B cell (primary cell): ENCODE measurements at regions not wholly inside any gene's neighbourhood (a gene's known extent, or its start where the extent isn't known, plus 50 kb on each side); places are given as distances from the start of the nearest gene placed in this dataset.

Source experiments
- ATAC-seq: fragments of 200-7000 bp; cut with Tn5 transposase; one replicate; pipeline ENCODE4 v1.10.0; 2021; ENCODE audit warnings: low read depth, mild to moderate bottlenecking, moderate number of reproducible peaks, moderate library complexity
- CTCF ChIA-PET: fragments of 350-600 bp; sonication (Branson Sonifier 250); formaldehyde crosslinking; loops from one replicate; lab custom pipeline; 2021; ENCODE audit warnings: antibody characterized with exemption, inconsistent platforms; lab: Charles Lee
- POLR2A ChIA-PET: fragments of 350-600 bp; sonication (Branson Sonifier 250); formaldehyde crosslinking; loops from one replicate; lab custom pipeline; 2021; ENCODE audit warnings: antibody characterized with exemption; lab: Charles Lee
- DNase-seq: peaks from one replicate; pipeline ENCODE4 v3.0.0; 2013
- H2AFZ ChIP-seq: 2 replicates; pipeline ENCODE4 v1.6.1; 2012; ENCODE audit warnings: mild to moderate bottlenecking, low read depth, low read length; ENCODE audit not compliant: insufficient read depth, poor library complexity, severe bottlenecking
- H3K27ac ChIP-seq, 2 donors: 1 replicate in 1 of 2; 2 replicates in 1 of 2; pipeline ENCODE4 v1.5.1; 2012 to 2013; ENCODE audit warnings: low read length in 2 of 2, mild to moderate bottlenecking in 2 of 2, moderate library complexity in 1 of 2
- H3K27me3 ChIP-seq, 4 experiments: fragments of 200-600 bp in 1 of 4; sonication (generic) in 1 of 4; replicated peaks in 1 of 4; 1 replicate in 2 of 4; 2 replicates in 2 of 4; pipeline versions ENCODE4 v1.6.1 to v1.7.0; 2013 to 2016; ENCODE audit warnings: low read length in 3 of 4, mild to moderate bottlenecking in 2 of 4, mixed read lengths in 1 of 4, moderate library complexity in 1 of 4; ENCODE audit not compliant: insufficient read depth in 4 of 4, control insufficient read depth in 3 of 4; ENCODE audit errors: control extremely low read depth in 1 of 4
- H3K36me3 ChIP-seq, 2 experiments: replicated peaks in 1 of 2; 1 replicate in 1 of 2; 2 replicates in 1 of 2; pipeline versions ENCODE4 v1.6.1 to v1.7.1; 2013; ENCODE audit warnings: low read length in 1 of 2; ENCODE audit not compliant: insufficient read depth in 2 of 2, control insufficient read depth in 1 of 2; ENCODE audit errors: control extremely low read depth in 1 of 2, extremely low read depth in 1 of 2
- H3K4me1 ChIP-seq, 2 donors: fragments of 200-600 bp in 1 of 2; sonication (generic) in 1 of 2; 1 replicate in 1 of 2; 2 replicates in 1 of 2; pipeline versions ENCODE4 v1.5.1 to v1.6.1; 2013 to 2017; ENCODE audit warnings: low read length in 2 of 2; ENCODE audit not compliant: control insufficient read depth in 2 of 2, insufficient read depth in 2 of 2
- H3K4me2 ChIP-seq: replicated peaks from 2 replicates; pipeline ENCODE3; 2012; ENCODE audit warnings: mild to moderate bottlenecking, low read depth, low read length; ENCODE audit not compliant: poor library complexity, severe bottlenecking
- H3K4me3 ChIP-seq, 5 experiments: fragments of 200-600 bp in 1 of 5; sonication (generic) in 1 of 5; 1 replicate in 3 of 5; 2 replicates in 2 of 5; pipeline versions ENCODE4 v1.5.1 to v1.7.0; 2011 to 2016; ENCODE audit warnings: low read length in 4 of 5, mild to moderate bottlenecking in 4 of 5, low read depth in 2 of 5, control low read depth in 1 of 5, moderate library complexity in 1 of 5; ENCODE audit not compliant: insufficient read depth in 1 of 5; ENCODE audit errors: control extremely low read depth in 1 of 5, extremely low read depth in 1 of 5
- H3K79me2 ChIP-seq: fragments of 200-600 bp; sonication (generic); one replicate; pipeline ENCODE4 v1.6.0; 2016; ENCODE audit warnings: low read length; ENCODE audit not compliant: control insufficient read depth, insufficient read depth
- H3K9ac ChIP-seq: fragments of 200-600 bp; sonication (generic); 2 replicates; pipeline ENCODE4 v1.6.1; 2017; ENCODE audit warnings: mild to moderate bottlenecking, low read length, moderate library complexity
- H3K9me3 ChIP-seq, 3 donors: one replicate each; pipeline versions ENCODE4 v1.6.1 to v1.7.1; 2013; ENCODE audit warnings: low read length in 2 of 3; ENCODE audit not compliant: control insufficient read depth in 2 of 3, insufficient read depth in 1 of 3; ENCODE audit errors: control extremely low read depth in 1 of 3
- H4K20me1 ChIP-seq: 2 replicates; pipeline ENCODE4 v1.6.0; 2012; ENCODE audit warnings: mild to moderate bottlenecking, low read length; ENCODE audit not compliant: insufficient read depth, control insufficient read depth, poor library complexity, severe bottlenecking
- H3K27ac Mint-ChIP-seq: one replicate; pipeline ENCODE4 v1.8.0; 2021; ENCODE audit warnings: mixed read lengths
- H3K27me3 Mint-ChIP-seq: one replicate; pipeline ENCODE4 v1.8.0; 2021; ENCODE audit warnings: mixed read lengths
- H3K4me1 Mint-ChIP-seq: one replicate; pipeline ENCODE4 v1.8.0; 2021; ENCODE audit warnings: mixed read lengths
- H3K4me3 Mint-ChIP-seq: one replicate; pipeline ENCODE4 v1.8.0; 2021; ENCODE audit warnings: mixed read lengths
- H3K9me3 Mint-ChIP-seq: one replicate; pipeline ENCODE4 v1.8.0; 2022; ENCODE audit warnings: mixed read lengths; ENCODE audit not compliant: insufficient read depth
- EZH2 ChIP-seq: IDR thresholded peaks from 2 replicates; pipeline ENCODE4 v1.6.1; 2012; ENCODE audit warnings: borderline replicate concordance, low read depth, mild to moderate bottlenecking, moderate library complexity, low read length; ENCODE audit not compliant: insufficient read depth, poor library complexity, severe bottlenecking
- WGBS: methylation state at CpG from one replicate; pipeline ENCODE4 v1.1.5; 2013; ENCODE audit warnings: missing lambda C conversion rate; ENCODE audit not compliant: insufficient coverage; 5-methylcytosine and 5-hydroxymethylcytosine counted together
- intact Hi-C: fragments of 100-400 bp; cut with micrococcal nuclease; formaldehyde crosslinking; loops from one replicate; pipeline ENCODE4 v1.10.0; 2022
- TF ChIP-seq, protein P1 (sequence below): fragments of 200-600 bp; IDR thresholded peaks from one replicate; pipeline ENCODE4 v1.8.0; 2022; ENCODE audit warnings: antibody characterized with exemption, mild to moderate bottlenecking

DNA sequence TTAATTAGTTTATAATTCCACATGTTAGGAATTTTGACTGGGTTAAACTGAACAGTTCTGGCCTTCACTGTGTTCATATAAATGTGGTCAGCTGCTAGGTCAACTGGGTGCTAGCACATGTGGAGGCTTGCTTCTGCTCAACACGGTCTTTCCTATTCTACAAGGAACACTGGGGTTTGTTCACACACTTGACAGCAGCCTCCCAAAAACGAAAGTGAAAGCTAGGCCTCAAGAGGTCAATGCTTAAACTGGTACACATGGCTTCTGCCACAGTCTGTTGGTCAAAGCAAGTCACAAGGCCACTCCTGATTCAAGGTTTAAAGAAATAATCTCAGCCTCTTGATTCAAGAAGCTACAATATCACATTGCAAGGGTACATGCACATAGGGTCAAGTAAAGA is 126.5 kb downstream of the QDPR start:
- peaks cover 0 to 5% (median 0%) of the 10 kb centered on the region in 3 donors for H3K9me3 ChIP-seq
- POLR2A ChIA-PET = no interaction called here
- intact Hi-C loops = no loop called here
- H3K4me1 ChIP-seq = no peaks in the 10 kb centered on the region
- H3K27me3 ChIP-seq = no peaks in the 10 kb centered on the region
- no peak overlapping the region for H3K4me2 ChIP-seq
- ATAC-seq (no peak), DNase-seq (peak; percentile 4)
- CTCF ChIA-PET = no interaction called here
- Mint-ChIP-seq H3K9me3 (peaks cover 8% of the 10 kb centered on the region), H3K27ac (no peak overlapping the region), H3K27me3 (no peaks in the 10 kb centered on the region), H3K4me1 (peaks cover 7% of the 10 kb centered on the region), H3K4me3 (no peak overlapping the region)
- no peak overlapping the region for H3K4me3 ChIP-seq
- H4K20me1 ChIP-seq = no peaks in the 10 kb centered on the region
- peak overlapping the region; percentile 47 for H2AFZ ChIP-seq
- no peak overlapping the region for H3K9ac ChIP-seq
- H3K79me2 ChIP-seq = no peaks in the 10 kb centered on the region
- WGBS = 25% methylated on average over 2 of the region's 2 CpGs
- H3K27ac ChIP-seq = no peak overlapping the region
- H3K36me3 ChIP-seq = no peaks in the 10 kb centered on the region
- TF ChIP-seq, protein P1, sequence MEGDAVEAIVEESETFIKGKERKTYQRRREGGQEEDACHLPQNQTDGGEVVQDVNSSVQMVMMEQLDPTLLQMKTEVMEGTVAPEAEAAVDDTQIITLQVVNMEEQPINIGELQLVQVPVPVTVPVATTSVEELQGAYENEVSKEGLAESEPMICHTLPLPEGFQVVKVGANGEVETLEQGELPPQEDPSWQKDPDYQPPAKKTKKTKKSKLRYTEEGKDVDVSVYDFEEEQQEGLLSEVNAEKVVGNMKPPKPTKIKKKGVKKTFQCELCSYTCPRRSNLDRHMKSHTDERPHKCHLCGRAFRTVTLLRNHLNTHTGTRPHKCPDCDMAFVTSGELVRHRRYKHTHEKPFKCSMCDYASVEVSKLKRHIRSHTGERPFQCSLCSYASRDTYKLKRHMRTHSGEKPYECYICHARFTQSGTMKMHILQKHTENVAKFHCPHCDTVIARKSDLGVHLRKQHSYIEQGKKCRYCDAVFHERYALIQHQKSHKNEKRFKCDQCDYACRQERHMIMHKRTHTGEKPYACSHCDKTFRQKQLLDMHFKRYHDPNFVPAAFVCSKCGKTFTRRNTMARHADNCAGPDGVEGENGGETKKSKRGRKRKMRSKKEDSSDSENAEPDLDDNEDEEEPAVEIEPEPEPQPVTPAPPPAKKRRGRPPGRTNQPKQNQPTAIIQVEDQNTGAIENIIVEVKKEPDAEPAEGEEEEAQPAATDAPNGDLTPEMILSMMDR = no peak
- TF ChIP-seq EZH2 = no peak

DNA sequence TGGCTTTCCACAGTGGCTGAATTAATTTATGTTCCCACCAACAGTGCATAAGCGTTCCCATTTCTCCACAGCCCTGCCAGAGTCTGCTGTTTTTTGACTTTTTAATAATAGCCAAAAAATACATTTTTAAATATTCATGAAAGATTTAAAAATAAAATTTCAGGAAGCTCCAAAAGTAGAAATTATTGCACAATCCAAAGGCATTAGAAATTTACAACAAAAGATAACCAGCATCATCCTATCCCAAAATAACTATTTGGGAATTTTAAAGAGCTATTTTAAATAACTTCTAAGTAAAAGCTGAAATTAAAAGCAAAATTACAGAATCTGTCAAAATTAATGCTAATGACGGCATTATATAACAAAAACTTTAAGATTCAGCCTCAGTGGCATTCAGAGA is 131.5 kb downstream of the QDPR start:
- Mint-ChIP-seq H3K4me1 (peaks cover 4% of the 10 kb centered on the region), H3K27ac (no peak overlapping the region), H3K27me3 (no peaks in the 10 kb centered on the region), H3K9me3 (peaks cover 6% of the 10 kb centered on the region), H3K4me3 (no peak overlapping the region)
- Histone ChIP-seq H2AFZ (no peak overlapping the region), H3K27me3 (no peaks in the 10 kb centered on the region), H3K79me2 (no peaks in the 10 kb centered on the region), H3K4me2 (no peak overlapping the region), H3K27ac (no peak overlapping the region), H3K9me3 (peaks cover 0 to 5% (median 0%) of the 10 kb centered on the region in 3 donors), H4K20me1 (no peaks in the 10 kb centered on the region), H3K4me1 (no peaks in the 10 kb centered on the region), H3K36me3 (no peaks in the 10 kb centered on the region), H3K9ac (no peak overlapping the region), H3K4me3 (no peak overlapping the region)
- CTCF ChIA-PET = no interaction called here
- no peak for ATAC-seq
- no peak for DNase-seq
- POLR2A ChIA-PET = no interaction called here
- intact Hi-C loops = no loop called here
- no CpG with 5 or more reads among the region's 2 CpGs for WGBS
- TF ChIP-seq, protein P1 = no peak
- no peak for TF ChIP-seq EZH2
